ENCODE measurements at regions not wholly inside any gene's neighbourhood (a gene's known extent, or its start where the extent isn't known, plus 50 kb on each side); places are given as distances from the start of the nearest gene placed in this dataset.

- TF ChIP-seq CTCF (IDR thresholded peaks at IDR 0.05), result no peak
- TF ChIP-seq POLR2A (IDR thresholded peaks at IDR 0.05), result no peak
Measured at GRCh38 chr22:49400941-49401598, 426.6 kb downstream of the BRD1 start.

Data from adrenal gland (tissue), 5 donors.